CD4-positive, alpha-beta T cell treated with Interleukin-10 for 1 hour (primary cell): ENCODE measurements at regions not wholly inside any gene's neighbourhood (a gene's known extent, or its start where the extent isn't known, plus 50 kb on each side); places are given as distances from the start of the nearest gene placed in this dataset.

ENCODE experiments used
- DNase-seq: peaks from one replicate; pipeline ENCODE4 v3.0.0-alpha.2; 2020

GRCh38 chr7:15891151-15891881, 204.8 kb upstream of the MEOX2 start:
- no peak for DNase-seq

- no peak for DNase-seq
These were observed 203.0 kb upstream of the MEOX2 start for GRCh38 chr7:15889507-15889906.

GRCh38 chr7:15888090-15888489, 201.6 kb upstream of the MEOX2 start:
- DNase-seq, result no peak

DNA sequence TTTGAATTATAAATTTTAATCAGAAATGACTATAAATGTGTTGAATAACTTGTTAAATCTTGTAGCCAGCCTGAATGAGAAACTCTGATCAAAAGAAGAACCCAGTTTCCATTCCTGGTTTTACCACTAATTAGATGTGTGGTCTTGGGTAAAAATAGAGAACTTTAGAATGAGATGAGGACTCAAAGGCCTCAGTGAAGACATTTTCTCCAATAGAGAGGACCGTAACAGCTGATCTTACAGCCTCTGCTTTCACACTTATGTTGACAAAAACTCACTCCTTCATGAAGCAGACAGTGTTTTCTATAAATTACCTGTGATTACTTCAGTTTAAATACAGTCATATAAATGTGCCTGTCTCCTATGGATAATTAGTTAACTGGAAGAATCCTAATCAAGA, 200.1 kb upstream of the MEOX2 start:
- DNase-seq, result no peak

DNA sequence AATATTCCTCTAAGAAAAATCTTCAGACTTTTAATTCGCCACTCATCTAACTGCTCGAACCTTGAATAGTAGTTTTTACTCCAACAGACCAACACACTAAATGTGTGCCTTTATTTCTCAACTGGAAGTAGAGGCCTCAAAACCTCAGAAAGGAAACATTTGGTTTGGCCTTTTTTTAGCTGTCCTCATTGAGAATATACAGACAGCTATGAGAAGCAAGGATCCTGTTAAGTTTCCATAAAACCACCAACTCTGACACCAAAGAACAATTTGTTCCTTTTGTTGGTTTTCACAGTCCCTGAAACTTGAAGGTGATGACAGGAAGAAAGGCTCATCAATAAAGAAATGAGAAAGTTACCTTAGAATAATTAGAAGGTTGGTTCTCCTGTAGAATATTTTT, 199.2 kb upstream of the MEOX2 start:
- DNase-seq, result no peak

GRCh38 chr7:15874774-15875173, 188.3 kb upstream of the MEOX2 start:
- no peak for DNase-seq

DNA sequence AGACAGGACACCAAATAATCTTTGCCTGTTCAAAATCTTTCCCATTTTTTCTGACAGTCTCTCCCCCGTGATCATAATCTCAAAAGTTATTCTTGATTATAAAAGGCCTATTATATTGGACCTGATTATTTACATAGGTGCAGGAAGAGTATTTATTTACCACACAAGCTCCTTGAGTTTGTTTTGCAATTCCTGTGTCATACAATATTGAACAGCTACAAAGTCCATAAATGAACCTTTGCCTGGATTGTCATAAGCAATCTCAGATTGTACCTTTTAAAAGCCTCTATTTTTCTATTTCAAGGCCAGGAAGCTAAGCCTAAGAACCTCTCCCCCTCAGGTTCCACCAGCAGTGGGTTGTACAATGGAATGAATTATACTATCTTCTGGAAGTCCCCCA, 183.9 kb upstream of the MEOX2 start:
- DNase-seq, result no peak

DNA sequence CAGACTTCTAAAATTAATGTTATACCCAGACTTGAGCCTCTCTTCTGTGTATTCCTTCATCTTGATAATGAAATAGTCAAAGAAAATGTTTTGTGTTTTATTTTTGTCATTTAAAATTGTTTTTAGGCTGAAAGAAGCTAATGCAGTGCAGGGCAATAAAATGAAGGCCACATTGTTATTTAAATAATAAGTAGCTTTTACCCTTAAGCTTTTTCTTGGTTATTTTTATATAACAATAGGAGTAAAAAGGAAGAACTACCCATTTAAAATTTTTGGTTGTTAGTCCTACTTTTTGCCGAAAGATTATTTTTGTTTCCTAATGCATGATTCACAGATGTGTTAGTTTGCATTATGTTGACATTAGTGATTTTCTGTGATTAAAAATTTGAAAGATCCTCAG, 181.0 kb upstream of the MEOX2 start:
- no peak for DNase-seq

GRCh38 chr7:15866753-15867152, 180.3 kb upstream of the MEOX2 start:
- DNase-seq, result no peak

DNA sequence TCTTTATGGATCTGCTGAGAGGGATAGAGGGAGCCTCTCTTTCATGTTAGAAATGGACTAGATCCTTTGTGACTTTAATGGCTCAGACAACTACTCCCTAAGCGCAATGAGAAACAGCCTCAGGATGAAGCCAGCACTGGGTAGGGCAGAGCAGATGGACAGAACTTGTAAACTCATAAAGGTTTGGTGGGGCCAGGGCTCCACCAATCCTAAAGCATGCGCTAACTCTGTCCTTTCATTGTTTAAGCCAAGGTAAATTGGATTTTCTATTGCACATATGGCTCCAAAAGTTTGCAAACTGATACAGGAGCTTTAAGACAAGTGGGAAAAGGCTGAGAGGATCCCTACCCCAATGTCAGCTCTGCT, 178.1 kb upstream of the MEOX2 start:
- DNase-seq, result no peak

DNA sequence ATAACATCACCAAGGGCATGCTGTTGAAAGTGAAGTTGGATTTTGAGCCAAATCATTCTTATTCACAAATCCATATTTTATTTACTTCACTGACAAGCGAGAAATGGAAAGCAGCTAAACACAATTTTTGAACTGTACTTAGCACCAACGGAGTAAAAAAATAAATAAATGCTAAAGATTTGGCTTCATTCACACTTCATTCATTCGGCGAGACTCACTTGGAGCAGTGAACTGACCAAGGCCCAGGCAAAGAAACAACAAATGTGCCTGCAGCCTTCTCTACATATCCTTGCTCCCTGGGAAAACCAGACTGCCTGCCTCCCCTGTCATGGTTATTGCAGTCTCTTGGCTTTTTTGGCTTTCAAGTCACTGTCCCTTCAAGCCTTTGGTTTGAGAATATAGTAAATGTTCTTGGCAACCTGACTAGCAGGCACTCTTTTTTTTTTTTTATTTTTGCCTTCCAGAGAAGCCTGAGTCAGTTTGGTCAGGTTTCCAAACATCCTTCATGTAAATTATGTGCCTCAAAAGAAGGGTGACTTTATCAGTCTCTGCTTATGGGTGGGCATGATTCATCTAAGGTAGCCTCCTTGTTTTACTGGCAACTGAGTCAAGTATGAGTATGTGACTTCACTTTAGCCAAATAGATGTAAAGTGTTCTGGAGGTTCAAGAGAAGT, 177.6 kb upstream of the MEOX2 start:
- DNase-seq, result no peak

DNA sequence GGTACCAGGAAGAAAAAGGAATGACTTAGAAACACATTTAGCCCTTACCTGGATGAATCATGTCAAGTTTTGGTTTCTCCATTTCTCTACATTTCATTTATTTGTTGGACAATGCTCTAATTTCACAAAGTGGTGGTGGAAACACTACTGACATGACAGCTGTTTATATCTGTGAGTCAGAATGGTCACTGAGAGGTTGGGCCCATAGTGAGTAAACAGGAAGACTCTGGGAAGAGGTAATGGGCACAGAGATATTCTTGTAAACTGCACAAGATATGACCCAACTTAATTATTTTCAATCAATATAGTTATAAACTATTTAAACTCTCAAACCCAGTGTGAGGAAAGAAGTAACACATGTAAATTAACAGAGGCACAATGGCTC, 176.3 kb upstream of the MEOX2 start:
- DNase-seq, result no peak

GRCh38 chr7:15862016-15862780, 175.7 kb upstream of the MEOX2 start:
- no peak for DNase-seq

GRCh38 chr7:15860264-15860949, 173.9 kb upstream of the MEOX2 start:
- no peak for DNase-seq

DNA sequence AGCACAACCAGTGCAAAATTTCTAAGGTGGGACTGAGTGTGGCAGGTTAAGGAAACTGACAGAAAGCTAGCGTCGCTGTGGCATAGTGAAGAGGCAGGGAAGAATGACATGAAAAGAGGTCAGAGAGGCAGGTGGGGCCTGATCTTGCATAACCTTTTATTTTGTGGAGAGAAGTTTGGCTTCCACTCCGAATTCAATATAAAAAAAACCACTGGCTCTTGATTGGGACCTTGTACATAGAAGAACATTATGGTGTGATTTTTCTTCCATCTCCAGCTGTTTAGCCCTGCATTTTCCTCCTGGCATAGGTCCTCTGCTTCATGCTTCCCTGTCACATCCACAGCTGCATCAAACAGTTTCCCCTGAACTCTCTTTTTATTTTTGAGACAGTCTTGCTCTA, 170.5 kb upstream of the MEOX2 start:
- DNase-seq, result no peak

DNA sequence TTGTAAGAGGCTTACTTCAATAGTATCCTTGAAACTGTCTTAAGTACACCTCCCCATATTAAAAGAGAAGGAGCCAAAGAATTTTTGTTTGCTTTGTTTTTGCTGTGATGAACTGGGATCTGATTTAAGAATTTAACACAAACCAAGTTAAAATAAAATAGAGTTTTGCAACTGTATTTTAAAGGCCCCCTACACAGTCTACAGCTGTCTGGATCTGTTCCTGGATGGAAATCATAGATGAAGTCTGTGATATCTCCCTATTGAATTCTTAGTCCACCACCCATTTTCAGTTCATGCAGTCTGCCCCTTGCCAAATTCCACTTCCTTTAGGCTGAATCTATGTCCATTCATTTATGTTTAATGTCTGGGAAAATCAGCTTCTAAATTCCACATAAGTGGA, 169.8 kb upstream of the MEOX2 start:
- DNase-seq, result no peak

DNA sequence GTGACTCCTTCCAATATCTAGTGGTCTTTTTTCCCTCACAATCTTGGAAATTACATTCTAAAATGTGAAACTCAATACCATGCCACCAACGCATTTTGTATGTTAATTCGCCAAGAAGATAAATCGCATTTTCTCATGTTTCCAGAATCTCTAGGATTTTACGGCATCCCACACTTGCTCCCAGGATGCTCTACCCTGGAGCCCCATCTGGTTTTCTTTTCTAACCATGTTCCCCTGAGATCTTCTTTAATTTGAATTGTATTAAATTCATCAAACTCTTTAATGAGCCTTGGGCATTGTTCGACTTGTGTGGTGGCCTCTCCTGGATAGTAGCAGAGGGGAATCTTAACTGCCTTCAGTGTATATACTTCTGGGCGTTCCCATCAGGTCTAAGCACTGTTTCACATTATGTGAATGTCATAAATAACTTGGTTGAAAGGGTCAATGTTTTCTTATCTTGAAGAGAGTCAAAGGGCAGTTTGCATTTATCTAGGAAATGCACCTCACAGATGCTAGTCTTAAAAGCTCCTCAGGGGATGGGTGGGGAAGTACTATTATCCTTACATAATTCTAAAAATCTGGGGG, 169.1 kb upstream of the MEOX2 start:
- DNase-seq, result no peak

DNA sequence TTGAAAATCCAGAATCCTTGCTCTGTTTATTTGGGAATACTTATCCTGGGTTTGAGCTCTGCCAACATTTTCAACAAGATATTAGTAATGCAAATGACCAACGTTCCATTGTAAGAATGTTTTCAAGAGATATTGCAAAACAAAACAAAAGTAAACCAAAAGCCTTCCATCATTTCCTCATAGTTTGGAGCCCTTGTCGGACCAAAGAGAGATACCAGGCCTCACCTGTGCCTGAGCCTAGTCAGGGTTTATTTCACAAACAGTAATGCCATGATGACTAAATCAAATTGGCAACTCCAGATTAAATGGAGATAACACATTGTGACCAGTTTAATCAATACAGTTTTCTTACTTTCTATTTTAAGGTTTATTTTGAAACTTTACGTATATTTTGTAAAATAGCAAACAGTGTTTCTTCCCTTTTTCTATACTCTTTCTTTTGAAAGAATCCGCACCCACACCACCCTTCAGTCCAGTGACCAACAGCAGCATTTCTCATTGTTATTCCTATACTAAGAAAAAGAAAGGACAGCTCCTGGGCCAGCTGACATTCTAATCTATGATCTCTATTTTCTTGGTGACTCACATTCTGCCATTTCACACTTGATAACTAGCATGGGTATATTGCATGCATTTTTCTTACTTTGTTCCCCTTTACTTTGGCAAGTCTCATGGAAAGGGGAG, 168.5 kb upstream of the MEOX2 start:
- DNase-seq, result no peak

- no peak for DNase-seq
These were observed 167.5 kb upstream of the MEOX2 start for GRCh38 chr7:15853832-15854470.

GRCh38 chr7:15851201-15851600, 164.7 kb upstream of the MEOX2 start:
- DNase-seq, result no peak

- DNase-seq, result no peak
These were observed 162.4 kb upstream of the MEOX2 start for GRCh38 chr7:15848901-15849300.

GRCh38 chr7:15848362-15848761, 161.9 kb upstream of the MEOX2 start:
- DNase-seq, result no peak
